ENCODE measurements at regions not wholly inside any gene's neighbourhood (a gene's known extent, or its start where the extent isn't known, plus 50 kb on each side); places are given as distances from the start of the nearest gene placed in this dataset.

DNA sequence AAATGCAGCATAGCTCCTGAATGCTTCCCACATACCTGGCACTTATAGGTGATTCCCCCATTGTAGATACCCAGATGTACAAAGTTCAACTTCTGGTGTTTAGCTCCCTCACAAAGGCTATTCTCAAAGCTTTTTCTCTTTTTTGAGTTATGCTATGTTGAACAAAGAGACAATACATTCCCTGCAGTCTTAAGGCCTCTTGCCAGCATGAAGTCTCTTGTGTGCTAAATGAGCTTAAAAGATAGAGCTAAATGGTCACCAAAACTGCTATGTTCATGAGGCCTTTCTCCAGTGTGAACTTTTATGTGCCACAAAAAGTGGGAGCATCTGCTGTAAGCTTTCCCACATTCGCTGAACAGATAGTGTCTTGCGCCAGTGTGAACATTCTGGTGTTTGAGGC, 111.2 kb upstream of the TMEM47 start:
- Mint-ChIP-seq H3K9me3 (ENCODE audit: low read depth) (no peaks in the 10 kb centered on the region), H3K4me3 (ENCODE audit: low read depth) (no peak overlapping the region), H3K27me3 (no peaks in the 10 kb centered on the region), H3K27ac (no peak overlapping the region), H3K36me3 (ENCODE audit: insufficient read depth) (no peaks in the 10 kb centered on the region), H3K4me1 (ENCODE audit: low read depth) (no peaks in the 10 kb centered on the region)
- TF ChIP-seq, protein P1, sequence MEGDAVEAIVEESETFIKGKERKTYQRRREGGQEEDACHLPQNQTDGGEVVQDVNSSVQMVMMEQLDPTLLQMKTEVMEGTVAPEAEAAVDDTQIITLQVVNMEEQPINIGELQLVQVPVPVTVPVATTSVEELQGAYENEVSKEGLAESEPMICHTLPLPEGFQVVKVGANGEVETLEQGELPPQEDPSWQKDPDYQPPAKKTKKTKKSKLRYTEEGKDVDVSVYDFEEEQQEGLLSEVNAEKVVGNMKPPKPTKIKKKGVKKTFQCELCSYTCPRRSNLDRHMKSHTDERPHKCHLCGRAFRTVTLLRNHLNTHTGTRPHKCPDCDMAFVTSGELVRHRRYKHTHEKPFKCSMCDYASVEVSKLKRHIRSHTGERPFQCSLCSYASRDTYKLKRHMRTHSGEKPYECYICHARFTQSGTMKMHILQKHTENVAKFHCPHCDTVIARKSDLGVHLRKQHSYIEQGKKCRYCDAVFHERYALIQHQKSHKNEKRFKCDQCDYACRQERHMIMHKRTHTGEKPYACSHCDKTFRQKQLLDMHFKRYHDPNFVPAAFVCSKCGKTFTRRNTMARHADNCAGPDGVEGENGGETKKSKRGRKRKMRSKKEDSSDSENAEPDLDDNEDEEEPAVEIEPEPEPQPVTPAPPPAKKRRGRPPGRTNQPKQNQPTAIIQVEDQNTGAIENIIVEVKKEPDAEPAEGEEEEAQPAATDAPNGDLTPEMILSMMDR (IDR thresholded peaks at IDR 0.05; ENCODE audit: unreplicated experiment) = no peak
- DNase-seq (ENCODE audit: low spot score, unreplicated experiment) = no peak

DNA sequence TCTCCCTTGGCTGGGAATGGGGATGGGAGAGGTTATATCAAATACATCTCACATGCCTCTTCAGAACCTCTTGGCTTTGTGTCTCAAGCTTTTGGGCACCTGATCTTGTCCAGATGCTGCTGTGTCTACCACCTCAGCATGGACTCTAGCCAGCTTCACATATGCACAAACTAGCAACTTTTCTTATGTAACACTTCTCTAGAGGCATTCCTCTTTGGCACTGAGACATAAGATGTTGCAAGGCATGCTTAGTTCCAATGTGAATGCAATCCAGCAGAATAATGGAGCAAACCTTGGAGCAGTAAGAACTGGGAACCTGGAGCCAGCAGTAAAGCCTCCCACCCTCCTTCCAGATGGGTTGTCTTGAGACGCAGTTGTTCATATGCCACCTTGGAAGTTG, 113.4 kb upstream of the TMEM47 start:
- Mint-ChIP-seq H3K4me3 (ENCODE audit: low read depth) (no peak overlapping the region), H3K36me3 (ENCODE audit: insufficient read depth) (no peaks in the 10 kb centered on the region), H3K9me3 (ENCODE audit: low read depth) (no peaks in the 10 kb centered on the region), H3K27me3 (no peaks in the 10 kb centered on the region), H3K4me1 (ENCODE audit: low read depth) (no peaks in the 10 kb centered on the region), H3K27ac (no peak overlapping the region)
- DNase-seq (ENCODE audit: low spot score, unreplicated experiment) = no peak
- TF ChIP-seq, protein P1 (IDR thresholded peaks at IDR 0.05; ENCODE audit: unreplicated experiment) = no peak

- Mint-ChIP-seq H3K9me3 (ENCODE audit: low read depth) (no peaks in the 10 kb centered on the region), H3K27me3 (no peaks in the 10 kb centered on the region), H3K36me3 (ENCODE audit: insufficient read depth) (no peaks in the 10 kb centered on the region), H3K27ac (no peak overlapping the region), H3K4me1 (ENCODE audit: low read depth) (no peaks in the 10 kb centered on the region), H3K4me3 (ENCODE audit: low read depth) (no peak overlapping the region)
- no peak for DNase-seq (ENCODE audit: low spot score, unreplicated experiment)
- TF ChIP-seq, protein P1 (IDR thresholded peaks at IDR 0.05; ENCODE audit: unreplicated experiment) = no peak
Observed at GRCh38 chrX:34778916-34779315, 121.8 kb upstream of the TMEM47 start.

DNA sequence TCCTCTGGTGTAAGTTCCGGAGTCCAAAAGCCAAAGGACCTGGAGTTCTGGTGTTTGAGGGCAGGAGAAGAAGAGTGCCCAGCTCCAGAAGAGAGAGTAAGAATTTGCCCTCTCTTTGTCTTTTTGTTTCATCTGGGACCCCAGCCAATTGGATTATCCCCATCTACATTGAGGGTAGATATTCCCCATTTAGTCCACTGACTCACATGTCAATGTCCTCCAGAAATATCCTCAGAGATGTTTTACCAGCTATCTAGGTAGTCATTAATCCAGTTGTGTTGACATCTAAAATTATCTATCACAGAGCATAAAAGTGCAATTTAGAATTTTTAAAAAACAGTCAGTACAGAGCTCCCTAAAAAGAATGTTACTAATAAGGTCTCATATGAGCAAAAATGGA, 132.9 kb upstream of the TMEM47 start:
- no peak for DNase-seq (ENCODE audit: low spot score, unreplicated experiment)
- Mint-ChIP-seq H3K9me3 (ENCODE audit: low read depth) (peaks cover 1% of the 10 kb centered on the region), H3K27me3 (no peaks in the 10 kb centered on the region), H3K4me1 (ENCODE audit: low read depth) (no peaks in the 10 kb centered on the region), H3K27ac (no peak overlapping the region), H3K36me3 (ENCODE audit: insufficient read depth) (no peaks in the 10 kb centered on the region), H3K4me3 (ENCODE audit: low read depth) (no peak overlapping the region)
- TF ChIP-seq, protein P1 (IDR thresholded peaks at IDR 0.05; ENCODE audit: unreplicated experiment) = no peak

GRCh38 chrX:34805951-34806350, 136.6 kb upstream of the FAM47B start:
- no peaks in the 10 kb centered on the region for H3K27me3 Mint-ChIP-seq
- H3K27ac Mint-ChIP-seq = no peak overlapping the region
- peaks cover 17% of the 10 kb centered on the region for H3K9me3 Mint-ChIP-seq (ENCODE audit: low read depth)
- no peaks in the 10 kb centered on the region for H3K4me1 Mint-ChIP-seq (ENCODE audit: low read depth)
- H3K36me3 Mint-ChIP-seq (ENCODE audit: insufficient read depth) = no peaks in the 10 kb centered on the region
- TF ChIP-seq, protein P1 (IDR thresholded peaks at IDR 0.05; ENCODE audit: unreplicated experiment) = no peak
- H3K4me3 Mint-ChIP-seq (ENCODE audit: low read depth) = no peak overlapping the region
- DNase-seq (ENCODE audit: low spot score, unreplicated experiment) = no peak
